OCI-LY3 (cell line): ENCODE measurements at regions not wholly inside any gene's neighbourhood (a gene's known extent, or its start where the extent isn't known, plus 50 kb on each side); places are given as distances from the start of the nearest gene placed in this dataset.
A peak's percentile ranks its signal among the peaks of the same experiment; 100 is the strongest.

Experiments
- H2AFZ ChIP-seq: fragments of 200-600, 300-600 bp; shearing (Covaris generic); 2 replicates; pipeline ENCODE4 v1.6.0; 2014; ENCODE audit warnings: antibody characterized with exemption, low read depth, low read length
- H3K27ac ChIP-seq: fragments of 200-600, 300-600 bp; sonication (generic); 2 replicates; pipeline ENCODE4 v1.5.1; 2014; ENCODE audit warnings: mild to moderate bottlenecking, low read length, moderate library complexity, mixed read lengths
- H3K27me3 ChIP-seq: fragments of 200-600, 300-600 bp; sonication (generic); 2 replicates; pipeline ENCODE4 v1.6.1; 2014; ENCODE audit warnings: low read depth, low read length, mixed read lengths
- H3K36me3 ChIP-seq: fragments of 200-600, 300-600 bp; sonication (generic); replicated peaks from 2 replicates; pipeline ENCODE3; 2014; ENCODE audit warnings: low read depth, low read length, mixed read lengths
- H3K4me1 ChIP-seq: fragments of 300-600, 200-600 bp; sonication (generic); 2 replicates; pipeline ENCODE4 v1.6.1; 2014; ENCODE audit warnings: low read length, mixed read lengths
- H3K4me2 ChIP-seq: fragments of 200-600, 300-600 bp; sonication (generic); 2 replicates; pipeline ENCODE4 v1.6.1; 2014; ENCODE audit warnings: low read length, mixed read lengths
- H3K4me3 ChIP-seq: fragments of 300-600, 200-600 bp; sonication (generic); 2 replicates; pipeline ENCODE4 v1.5.1; 2014; ENCODE audit warnings: antibody characterized with exemption, mild to moderate bottlenecking, low read length, moderate library complexity
- H3K79me2 ChIP-seq: fragments of 300-600, 200-600 bp; shearing (Covaris generic); 2 replicates; pipeline ENCODE4 v1.6.1; 2014; ENCODE audit warnings: mild to moderate bottlenecking, low read length, mixed read lengths
- H3K9ac ChIP-seq: fragments of 300-600, 200-600 bp; shearing (Covaris generic); 2 replicates; pipeline ENCODE4 v1.6.0; 2014; ENCODE audit warnings: mild to moderate bottlenecking, low read length, moderate library complexity
- H3K9me3 ChIP-seq: fragments of 200-600, 300-600 bp; shearing (Covaris generic); 2 replicates; pipeline ENCODE4 v1.6.1; 2014; ENCODE audit warnings: low read length, mixed read lengths; ENCODE audit not compliant: insufficient read depth
- H4K20me1 ChIP-seq: fragments of 200-600, 300-600 bp; sonication (generic); 2 replicates; pipeline ENCODE4 v1.6.1; 2016; ENCODE audit warnings: low read length, mixed read lengths; ENCODE audit not compliant: insufficient read depth
- EZH2phosphoT487 ChIP-seq: fragments of 200-600 bp; shearing (Covaris generic); IDR thresholded peaks from 2 replicates; pipeline ENCODE4 v1.6.1; 2018; ENCODE audit warnings: antibody characterized with exemption, mixed run types, low read depth
- TF ChIP-seq, protein P1 (sequence below): fragments of 200-600, 300-600 bp; sonication (generic); IDR thresholded peaks from 2 replicates; pipeline ENCODE4 v1.5.1; 2014; ENCODE audit warnings: antibody characterized with exemption, low read length, low read depth

- Histone ChIP-seq H3K27me3 (no peaks in the 10 kb centered on the region), H3K4me1 (peaks cover 5% of the 10 kb centered on the region), H3K79me2 (no peaks in the 10 kb centered on the region), H2AFZ (no peak overlapping the region), H3K4me3 (no peak overlapping the region), H3K9me3 (no peaks in the 10 kb centered on the region), H4K20me1 (no peaks in the 10 kb centered on the region), H3K36me3 (no peaks in the 10 kb centered on the region), H3K4me2 (no peak overlapping the region), H3K27ac (no peak overlapping the region), H3K9ac (no peak overlapping the region)
- TF ChIP-seq EZH2phosphoT487, result no peak
- TF ChIP-seq, protein P1, sequence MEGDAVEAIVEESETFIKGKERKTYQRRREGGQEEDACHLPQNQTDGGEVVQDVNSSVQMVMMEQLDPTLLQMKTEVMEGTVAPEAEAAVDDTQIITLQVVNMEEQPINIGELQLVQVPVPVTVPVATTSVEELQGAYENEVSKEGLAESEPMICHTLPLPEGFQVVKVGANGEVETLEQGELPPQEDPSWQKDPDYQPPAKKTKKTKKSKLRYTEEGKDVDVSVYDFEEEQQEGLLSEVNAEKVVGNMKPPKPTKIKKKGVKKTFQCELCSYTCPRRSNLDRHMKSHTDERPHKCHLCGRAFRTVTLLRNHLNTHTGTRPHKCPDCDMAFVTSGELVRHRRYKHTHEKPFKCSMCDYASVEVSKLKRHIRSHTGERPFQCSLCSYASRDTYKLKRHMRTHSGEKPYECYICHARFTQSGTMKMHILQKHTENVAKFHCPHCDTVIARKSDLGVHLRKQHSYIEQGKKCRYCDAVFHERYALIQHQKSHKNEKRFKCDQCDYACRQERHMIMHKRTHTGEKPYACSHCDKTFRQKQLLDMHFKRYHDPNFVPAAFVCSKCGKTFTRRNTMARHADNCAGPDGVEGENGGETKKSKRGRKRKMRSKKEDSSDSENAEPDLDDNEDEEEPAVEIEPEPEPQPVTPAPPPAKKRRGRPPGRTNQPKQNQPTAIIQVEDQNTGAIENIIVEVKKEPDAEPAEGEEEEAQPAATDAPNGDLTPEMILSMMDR, result no peak
These were observed 1265.0 kb upstream of the ALCAM start for GRCh38 chr3:104101736-104102135.

GRCh38 chr3:104102386-104102785, 1264.3 kb upstream of the ALCAM start:
- Histone ChIP-seq H4K20me1 (no peaks in the 10 kb centered on the region), H3K9me3 (no peaks in the 10 kb centered on the region), H3K27ac (no peak overlapping the region), H3K4me1 (peaks cover 7% of the 10 kb centered on the region), H3K27me3 (no peaks in the 10 kb centered on the region), H3K79me2 (no peaks in the 10 kb centered on the region), H3K4me3 (no peak overlapping the region), H3K9ac (no peak overlapping the region), H2AFZ (peak overlapping the region; percentile 98), H3K36me3 (no peaks in the 10 kb centered on the region), H3K4me2 (peak overlapping the region; percentile 61)
- TF ChIP-seq, protein P1, result peak; percentile 75
- TF ChIP-seq EZH2phosphoT487, result no peak

- TF ChIP-seq EZH2phosphoT487, result no peak
- TF ChIP-seq, protein P1, result no peak
- no peak overlapping the region for H3K4me3 ChIP-seq
- no peak overlapping the region for H3K4me2 ChIP-seq
- H3K4me1 ChIP-seq, result peaks cover 8% of the 10 kb centered on the region
- no peaks in the 10 kb centered on the region for H3K9me3 ChIP-seq
- H3K36me3 ChIP-seq, result no peaks in the 10 kb centered on the region
- H4K20me1 ChIP-seq, result no peaks in the 10 kb centered on the region
- H3K27me3 ChIP-seq, result no peaks in the 10 kb centered on the region
- H2AFZ ChIP-seq, result no peak overlapping the region
- no peak overlapping the region for H3K9ac ChIP-seq
- H3K79me2 ChIP-seq, result no peaks in the 10 kb centered on the region
- no peak overlapping the region for H3K27ac ChIP-seq
These were observed 1260.4 kb upstream of the ALCAM start for GRCh38 chr3:104106276-104106675.

GRCh38 chr3:104108522-104108921, 1258.2 kb upstream of the ALCAM start:
- H3K9ac ChIP-seq, result no peak overlapping the region
- no peak overlapping the region for H2AFZ ChIP-seq
- no peaks in the 10 kb centered on the region for H3K36me3 ChIP-seq
- no peaks in the 10 kb centered on the region for H3K9me3 ChIP-seq
- no peaks in the 10 kb centered on the region for H4K20me1 ChIP-seq
- TF ChIP-seq EZH2phosphoT487, result no peak
- TF ChIP-seq, protein P1, result no peak
- H3K4me1 ChIP-seq, result 0 out of 2 replicates have a peak, but pooled peaks cover 3% of the 10 kb centered on the region
- no peak overlapping the region for H3K4me3 ChIP-seq
- no peak overlapping the region for H3K4me2 ChIP-seq
- no peak overlapping the region for H3K27ac ChIP-seq
- no peaks in the 10 kb centered on the region for H3K27me3 ChIP-seq
- no peaks in the 10 kb centered on the region for H3K79me2 ChIP-seq
